A673 (cell line): ENCODE measurements at regions not wholly inside any gene's neighbourhood (a gene's known extent, or its start where the extent isn't known, plus 50 kb on each side); places are given as distances from the start of the nearest gene placed in this dataset.

Source experiments
- BruUV-seq: library from RNA; stranded (reverse); fragments of 400-500 nt; replicated peaks from 2 replicates; lab custom pipeline; 2021; lab: Mats Ljungman, UMichigan
- CTCF ChIA-PET: fragments of 300-600 bp; sonication (Branson Sonifier 250); formaldehyde crosslinking; loops from one replicate; lab custom pipeline; 2022; ENCODE audit warnings: antibody characterized with exemption; lab: Charles Lee
- POLR2A ChIA-PET: fragments of 300-600 bp; sonication (Branson Sonifier 250); formaldehyde crosslinking; loops from one replicate; lab custom pipeline; 2022; ENCODE audit warnings: antibody characterized with exemption; ENCODE audit not compliant: low non-redundant PET; lab: Charles Lee
- DNase-seq: peaks from one replicate; pipeline ENCODE4 v3.0.0-alpha.2; 2015; ENCODE audit warnings: low spot score
- H3K27ac ChIP-seq: fragments of 200-600 bp; sonication (generic); 2 replicates; pipeline ENCODE4 v1.5.1; 2016; ENCODE audit warnings: mixed run types, low read depth, mild to moderate bottlenecking, mixed read lengths, antibody characterized with exemption, low read length; ENCODE audit not compliant: poor library complexity, severe bottlenecking
- H3K27me3 ChIP-seq: fragments of 200-600 bp; sonication (generic); replicated peaks from 2 replicates; pipeline ENCODE4 v1.6.1; 2017; ENCODE audit warnings: mixed run types, low read depth, mild to moderate bottlenecking, mixed read lengths, antibody characterized with exemption, low read length; ENCODE audit not compliant: insufficient read depth, poor library complexity
- H3K36me3 ChIP-seq: fragments of 200-600 bp; sonication (generic); 2 replicates; pipeline ENCODE4 v1.6.1; 2016; ENCODE audit warnings: mixed run types, mild to moderate bottlenecking, mixed read lengths, antibody characterized with exemption, low read length; ENCODE audit not compliant: insufficient read depth, poor library complexity, severe bottlenecking
- H3K4me1 ChIP-seq: fragments of 200-600 bp; sonication (generic); 2 replicates; pipeline ENCODE4 v1.6.1; 2017; ENCODE audit warnings: mixed run types, mild to moderate bottlenecking, mixed read lengths, antibody characterized with exemption, low read length; ENCODE audit not compliant: insufficient read depth, poor library complexity, severe bottlenecking
- H3K4me3 ChIP-seq: fragments of 200-600 bp; sonication (generic); 2 replicates; pipeline ENCODE4 v1.5.1; 2016; ENCODE audit warnings: low read depth, mixed run types, mild to moderate bottlenecking, mixed read lengths, low read length; ENCODE audit not compliant: poor library complexity, severe bottlenecking
- H3K9me3 ChIP-seq: fragments of 200-600 bp; sonication (generic); 2 replicates; pipeline ENCODE4 v1.6.1; 2016; ENCODE audit warnings: mixed run types, low read depth, mild to moderate bottlenecking, mixed read lengths, antibody characterized with exemption, low read length; ENCODE audit not compliant: poor library complexity, severe bottlenecking
- CTCF ChIP-seq: fragments of 300-800, 200-600 bp; sonication (generic); conservative IDR thresholded peaks from 2 replicates; pipeline ENCODE4 v1.5.1; 2017; ENCODE audit warnings: low read depth, mild to moderate bottlenecking, antibody characterized with exemption, low read length, moderate library complexity, mixed read lengths
- EZH2 ChIP-seq: fragments of 200-600 bp; sonication (generic); IDR thresholded peaks from 2 replicates; pipeline ENCODE4 v1.6.1; 2017; ENCODE audit warnings: borderline replicate concordance, low read depth, mild to moderate bottlenecking, mixed read lengths, antibody characterized with exemption, low read length; ENCODE audit not compliant: poor library complexity, severe bottlenecking
- intact Hi-C: fragments of 100-400 bp; cut with micrococcal nuclease; formaldehyde crosslinking; loops from one replicate; pipeline ENCODE4 v1.10.0; 2022; ENCODE audit not compliant: unreplicated experiment

- H3K36me3 ChIP-seq: no peaks in the 10 kb centered on the region
- ChIA-PET CTCF (no interaction called here), POLR2A (no interaction called here)
- no peaks in the 10 kb centered on the region for H3K9me3 ChIP-seq
- no TSS peak for BruUV-seq
- H3K4me1 ChIP-seq: peaks cover 41% of the 10 kb centered on the region
- no peak for DNase-seq
- no peak for TF ChIP-seq EZH2
- H3K27ac ChIP-seq: peak overlapping the region; percentile 24
- no peaks in the 10 kb centered on the region for H3K27me3 ChIP-seq
- H3K4me3 ChIP-seq: no peak overlapping the region
- intact Hi-C loops: no loop called here
Observed at GRCh38 chr5:167918813-167919483, 372.5 kb upstream of the WWC1 start.

- ChIA-PET CTCF (no interaction called here), POLR2A (no interaction called here)
- no peak for TF ChIP-seq EZH2
- TF ChIP-seq CTCF: no peak
- no TSS peak for BruUV-seq
- Histone ChIP-seq H3K27me3 (no peaks in the 10 kb centered on the region), H3K36me3 (no peaks in the 10 kb centered on the region), H3K4me3 (no peak overlapping the region), H3K27ac (peak overlapping the region; percentile 15), H3K4me1 (peaks cover 41% of the 10 kb centered on the region), H3K9me3 (no peaks in the 10 kb centered on the region)
- DNase-seq: no peak
- intact Hi-C loops: no loop called here
Observed at GRCh38 chr5:167920589-167920988, 370.9 kb upstream of the WWC1 start.

- CTCF ChIA-PET: no interaction called here
Observed at GRCh38 chr5:167921796-167922195, 369.6 kb upstream of the WWC1 start.

More at GRCh38 chr5:167921796-167922195, 369.6 kb upstream of the WWC1 start:
- POLR2A ChIA-PET: no interaction called here
- no peaks in the 10 kb centered on the region for H3K36me3 ChIP-seq
- H3K4me3 ChIP-seq: no peak overlapping the region
- TF ChIP-seq EZH2 (no peak), CTCF (no peak)
- no peak for DNase-seq
- H3K9me3 ChIP-seq: no peaks in the 10 kb centered on the region
- intact Hi-C loops: no loop called here
- no peaks in the 10 kb centered on the region for H3K27me3 ChIP-seq
- peaks cover 33% of the 10 kb centered on the region for H3K4me1 ChIP-seq
- BruUV-seq: no TSS peak
- no peak overlapping the region for H3K27ac ChIP-seq
